Skin epidermis (tissue), 12 donors: ENCODE measurements at regions not wholly inside any gene's neighbourhood (a gene's known extent, or its start where the extent isn't known, plus 50 kb on each side); places are given as distances from the start of the nearest gene placed in this dataset.

ENCODE experiments used
- H3K27ac ChIP-seq, 21 experiments: fragments of 200-600 bp; sonication (generic) in 11 of 21; one replicate each; pipeline ENCODE4 v1.5.0; 2020; ENCODE audit warnings: mild to moderate bottlenecking in 3 of 21, inconsistent platforms in 2 of 21, moderate library complexity in 2 of 21
- H3K4me3 ChIP-seq, 7 experiments: fragments of 200-600 bp; sonication (generic) in 2 of 7; one replicate each; pipeline ENCODE4 v1.5.0; 2020; ENCODE audit warnings: inconsistent platforms in 2 of 7, mild to moderate bottlenecking in 2 of 7, moderate library complexity in 1 of 7

GRCh38 chr16:9434659-9435058 is 343.2 kb downstream of the HAPSTR1 start:
- no peak overlapping the region for H3K27ac ChIP-seq
- H3K4me3 ChIP-seq: no peak overlapping the region

DNA sequence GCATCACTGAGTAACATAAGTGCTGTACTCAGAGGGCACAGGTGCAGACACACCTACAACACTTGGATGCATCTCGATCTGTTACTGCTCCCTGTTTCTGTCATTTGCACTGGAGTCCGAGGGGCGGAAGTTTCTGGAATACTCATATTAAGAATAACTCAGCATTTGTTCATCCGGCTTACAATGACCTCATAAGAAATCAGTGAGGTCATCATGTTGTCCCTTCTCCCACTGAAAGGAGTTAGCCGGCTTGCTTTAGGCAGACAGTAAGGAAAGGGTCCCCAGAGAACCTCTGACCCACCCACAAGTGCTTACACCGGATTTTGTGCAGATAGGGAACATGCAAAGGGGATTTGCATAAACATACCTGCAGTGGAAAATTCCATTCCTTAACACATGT is 344.7 kb downstream of the HAPSTR1 start:
- H3K4me3 ChIP-seq: no peak overlapping the region
- H3K27ac ChIP-seq: no peak overlapping the region

- H3K4me3 ChIP-seq: no peak overlapping the region
- no peak overlapping the region for H3K27ac ChIP-seq
Observed at GRCh38 chr16:9437115-9437514, 345.7 kb downstream of the HAPSTR1 start.

GRCh38 chr16:9438991-9439390 is 347.5 kb downstream of the HAPSTR1 start:
- no peak overlapping the region for H3K27ac ChIP-seq
- no peak overlapping the region for H3K4me3 ChIP-seq

GRCh38 chr16:9441012-9441411 is 349.6 kb downstream of the HAPSTR1 start:
- Histone ChIP-seq H3K27ac (no peak overlapping the region), H3K4me3 (no peak overlapping the region)

DNA sequence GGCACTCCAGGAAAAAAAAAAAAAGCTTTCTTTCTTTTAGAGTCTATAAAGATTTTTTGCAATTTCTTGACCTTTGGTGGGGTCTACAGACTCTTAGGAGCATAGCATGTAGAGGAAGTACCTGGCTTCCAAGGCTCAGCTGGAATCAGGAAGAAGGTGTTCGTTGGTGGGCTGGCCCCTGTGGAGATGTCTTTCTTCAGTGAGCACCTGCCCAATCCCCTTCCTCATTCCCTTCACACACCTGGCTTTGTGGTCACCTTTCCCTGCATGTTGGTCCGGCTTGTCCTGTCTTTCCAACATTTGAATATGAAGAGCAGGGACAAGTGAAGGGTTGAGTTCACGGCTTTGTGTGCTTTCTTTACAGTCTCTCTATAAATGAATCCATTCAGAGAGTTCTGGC is 352.4 kb downstream of the HAPSTR1 start:
- H3K27ac ChIP-seq: no peak overlapping the region
- H3K4me3 ChIP-seq: no peak overlapping the region

GRCh38 chr16:9446471-9447194 is 355.2 kb downstream of the HAPSTR1 start:
- Histone ChIP-seq H3K4me3 (no peak overlapping the region), H3K27ac (no peak overlapping the region)

- Histone ChIP-seq H3K4me3 (no peak overlapping the region), H3K27ac (no peak overlapping the region)
Observed at GRCh38 chr16:9447195-9447551, 355.7 kb downstream of the HAPSTR1 start.

DNA sequence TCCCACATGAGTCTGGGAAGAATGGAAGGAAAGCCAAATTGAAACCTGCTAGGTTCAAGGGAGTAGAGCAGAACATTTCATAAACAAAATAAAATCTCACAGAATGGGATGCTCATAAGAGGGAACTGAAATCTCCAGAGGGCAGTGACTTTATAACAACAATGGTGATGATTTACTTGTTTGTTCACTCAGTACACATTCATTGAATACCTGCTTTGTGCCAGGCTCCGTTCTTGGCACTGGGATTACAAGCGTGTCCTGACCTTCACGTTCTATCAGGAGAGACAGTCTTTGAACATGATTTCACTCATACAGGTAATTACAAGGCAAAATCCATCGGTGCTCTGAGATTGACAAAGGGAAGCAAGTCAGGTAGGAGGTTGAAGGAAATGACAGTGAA is 356.3 kb downstream of the HAPSTR1 start:
- Histone ChIP-seq H3K27ac (no peak overlapping the region), H3K4me3 (no peak overlapping the region)

DNA sequence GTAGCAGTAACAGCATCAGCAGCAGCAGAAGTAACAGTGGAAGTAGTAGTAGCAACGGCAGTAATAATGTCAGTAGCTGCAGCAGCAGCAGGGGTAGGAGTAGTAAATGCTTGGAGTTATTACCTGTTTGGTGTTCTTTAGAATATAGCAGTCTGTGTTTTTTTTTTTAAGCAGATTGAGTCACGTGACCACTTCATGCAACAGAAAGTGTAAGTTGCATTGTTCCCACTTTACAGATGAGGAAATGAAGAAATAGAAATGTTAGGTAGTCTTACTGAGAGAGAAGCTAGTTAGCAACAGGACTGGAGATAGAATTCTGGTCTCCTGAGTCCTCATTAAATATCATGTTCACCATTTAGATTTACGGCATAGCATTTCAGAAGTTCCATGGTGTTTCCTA is 358.2 kb downstream of the HAPSTR1 start:
- H3K27ac ChIP-seq: no peak overlapping the region
- H3K4me3 ChIP-seq: no peak overlapping the region

- H3K4me3 ChIP-seq: no peak overlapping the region
- no peak overlapping the region for H3K27ac ChIP-seq
Observed at GRCh38 chr16:9457215-9457614, 365.8 kb downstream of the HAPSTR1 start.

GRCh38 chr16:9458816-9459215 is 367.4 kb downstream of the HAPSTR1 start:
- Histone ChIP-seq H3K27ac (no peak overlapping the region), H3K4me3 (no peak overlapping the region)

DNA sequence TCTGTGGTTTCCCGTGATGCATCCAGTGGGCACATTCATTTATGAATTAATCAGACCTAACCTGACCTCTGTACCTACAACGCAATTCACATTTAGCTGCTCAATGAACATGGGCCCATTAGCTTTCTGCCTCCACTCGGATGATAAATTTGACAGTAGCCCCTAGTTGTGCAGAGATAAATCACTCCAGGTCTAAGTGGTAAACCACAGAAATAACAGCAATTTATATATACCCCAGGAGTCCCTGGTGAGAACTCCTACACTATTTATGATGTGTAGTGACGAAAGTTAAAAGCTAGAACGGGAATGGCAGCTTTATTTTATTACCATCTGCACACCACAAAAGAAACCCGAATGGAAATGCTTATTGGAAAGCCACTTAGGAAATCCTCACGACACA is 371.5 kb downstream of the HAPSTR1 start:
- Histone ChIP-seq H3K27ac (no peak overlapping the region), H3K4me3 (no peak overlapping the region)

GRCh38 chr16:9463461-9463860 is 372.0 kb downstream of the HAPSTR1 start:
- Histone ChIP-seq H3K4me3 (no peak overlapping the region), H3K27ac (no peak overlapping the region)

GRCh38 chr16:9465161-9465560 is 373.7 kb downstream of the HAPSTR1 start:
- Histone ChIP-seq H3K4me3 (no peak overlapping the region), H3K27ac (no peak overlapping the region)

- Histone ChIP-seq H3K4me3 (no peak overlapping the region), H3K27ac (no peak overlapping the region)
Observed at GRCh38 chr16:9469512-9469911, 378.1 kb downstream of the HAPSTR1 start.

GRCh38 chr16:9476744-9477143 is 385.3 kb downstream of the HAPSTR1 start:
- Histone ChIP-seq H3K4me3 (no peak overlapping the region), H3K27ac (no peak overlapping the region)

DNA sequence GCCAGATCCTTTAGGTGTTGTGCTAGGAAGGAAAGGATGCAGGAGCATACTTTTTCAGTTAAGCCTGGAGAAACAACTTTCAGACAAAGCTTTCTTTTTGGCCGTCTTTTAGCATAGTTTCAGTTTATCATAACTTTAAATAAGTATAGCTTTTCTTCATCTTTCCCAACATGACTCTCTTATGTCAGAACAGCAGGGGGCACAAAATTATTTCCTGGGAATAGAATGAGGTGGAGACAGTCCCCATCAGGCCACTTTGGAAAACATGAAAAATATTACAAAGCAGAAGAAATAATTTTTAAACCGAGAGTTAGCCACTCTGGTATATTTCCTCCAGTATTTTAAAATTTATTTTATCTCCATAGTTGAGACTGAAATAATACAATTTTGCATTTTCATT is 387.6 kb downstream of the HAPSTR1 start:
- H3K4me3 ChIP-seq: no peak overlapping the region
- no peak overlapping the region for H3K27ac ChIP-seq

- Histone ChIP-seq H3K27ac (no peak overlapping the region), H3K4me3 (no peak overlapping the region)
Observed at GRCh38 chr16:9480503-9480902, 389.1 kb downstream of the HAPSTR1 start.

DNA sequence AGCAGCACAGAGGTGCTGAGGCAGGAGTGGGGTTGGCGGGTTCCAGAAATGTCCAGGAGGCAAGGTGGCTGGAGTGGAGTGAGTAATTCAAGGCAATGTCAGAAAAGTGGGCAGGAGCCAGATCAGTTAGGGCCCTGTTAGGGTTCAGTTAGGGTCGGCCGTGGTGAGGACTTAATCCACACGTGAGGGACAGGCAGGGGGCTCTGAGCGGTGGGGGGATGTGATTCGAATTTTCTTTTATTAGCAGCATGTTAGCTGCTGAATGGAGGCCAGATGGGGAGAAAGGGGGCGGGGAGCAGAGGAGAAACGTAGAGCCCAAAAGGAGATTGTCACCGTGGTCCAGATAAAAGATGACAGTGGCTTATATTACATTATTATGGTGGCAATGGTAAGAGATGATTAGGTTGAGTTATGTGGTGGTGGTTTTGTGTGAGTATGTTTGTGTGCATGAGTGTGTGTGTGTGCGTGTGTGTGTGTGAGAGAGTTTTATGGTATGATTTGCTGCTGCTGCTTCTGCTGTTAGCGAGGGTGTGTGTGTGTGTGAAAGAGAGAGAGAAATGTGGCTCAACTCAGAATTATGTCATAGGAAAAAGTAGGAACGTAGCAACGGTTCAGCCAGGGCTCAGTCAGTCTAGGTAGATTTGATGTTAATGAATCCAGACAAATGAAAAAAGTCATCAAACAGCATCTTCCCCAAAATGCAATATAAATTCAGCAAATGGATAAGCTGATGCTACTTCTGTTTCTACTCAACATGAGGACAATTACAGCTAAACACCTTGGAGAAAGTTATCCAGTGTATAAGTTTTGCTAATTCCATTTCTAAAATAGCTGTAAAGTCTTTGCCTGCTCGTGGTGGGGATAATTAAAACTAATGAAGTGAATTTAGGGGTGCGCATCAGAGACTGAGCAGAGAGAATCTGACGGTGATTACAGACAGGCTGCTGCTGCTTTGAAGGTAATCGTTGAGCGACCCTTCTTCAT is 390.6 kb downstream of the HAPSTR1 start:
- H3K27ac ChIP-seq: no peak overlapping the region
- no peak overlapping the region for H3K4me3 ChIP-seq

DNA sequence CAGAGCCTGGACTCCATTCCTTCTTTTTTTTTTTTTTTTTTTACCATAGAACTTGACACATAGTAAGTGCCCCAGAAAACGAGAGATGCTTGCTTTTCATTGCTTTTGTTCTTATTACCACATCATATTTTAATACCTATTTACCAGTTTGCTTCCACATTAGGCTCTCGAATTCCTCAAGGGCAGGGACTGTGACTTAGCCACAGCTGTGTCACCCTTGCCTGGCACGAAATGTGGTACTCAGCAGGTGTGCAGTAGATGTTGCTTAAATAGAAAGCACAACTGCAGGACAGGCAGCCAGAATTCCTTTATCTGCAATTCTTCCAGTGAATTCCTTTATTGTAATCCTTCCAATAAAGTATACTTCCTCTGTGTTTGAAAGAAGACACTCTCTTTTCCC is 393.0 kb downstream of the HAPSTR1 start:
- H3K27ac ChIP-seq: no peak overlapping the region
- no peak overlapping the region for H3K4me3 ChIP-seq
